NCI-H446 treated with DMSO at 0.1 percent for 48 hours (cell line): ENCODE measurements at regions not wholly inside any gene's neighbourhood (a gene's known extent, or its start where the extent isn't known, plus 50 kb on each side); places are given as distances from the start of the nearest gene placed in this dataset.
"Not testable (repeated sequence)": the region's sequence is repeated elsewhere in the genome, so short reads cannot be mapped to it uniquely, and the experiment has no call there.

ENCODE experiments used
- DNase-seq: peaks from one replicate; lab custom pipeline; 2025; lab: John Stamatoyannopoulos, UW

- no peak for DNase-seq
Measured at GRCh38 chr12:90209029-90209428, 500.4 kb upstream of the ATP2B1 start.

- DNase-seq, result not testable (repeated sequence)
Measured at GRCh38 chr12:90208379-90208778, 499.7 kb upstream of the ATP2B1 start.

GRCh38 chr12:90207799-90208198, 499.2 kb upstream of the ATP2B1 start:
- no peak for DNase-seq

- DNase-seq, result no peak
Measured at GRCh38 chr12:90205165-90205564, 496.5 kb upstream of the ATP2B1 start.

GRCh38 chr12:90203556-90203955, 494.9 kb upstream of the ATP2B1 start:
- DNase-seq, result no peak

- DNase-seq, result no peak
Measured at GRCh38 chr12:90199006-90199405, 490.4 kb upstream of the ATP2B1 start.

GRCh38 chr12:90193500-90193899, 484.9 kb upstream of the ATP2B1 start:
- no peak for DNase-seq

GRCh38 chr12:90188857-90189256, 480.2 kb upstream of the ATP2B1 start:
- no peak for DNase-seq

GRCh38 chr12:90183201-90183600, 474.6 kb upstream of the ATP2B1 start:
- DNase-seq, result no peak

GRCh38 chr12:90181216-90181615, 472.6 kb upstream of the ATP2B1 start:
- no peak for DNase-seq

GRCh38 chr12:90174956-90175355, 466.3 kb upstream of the ATP2B1 start:
- no peak for DNase-seq

- peak; percentile 62 for DNase-seq
Measured at GRCh38 chr12:90174198-90174510, 465.5 kb upstream of the ATP2B1 start.

- no peak for DNase-seq
Measured at GRCh38 chr12:90173499-90174197, 465.0 kb upstream of the ATP2B1 start.

- no peak for DNase-seq
Measured at GRCh38 chr12:90172524-90172923, 463.9 kb upstream of the ATP2B1 start.

- no peak for DNase-seq
Measured at GRCh38 chr12:90170740-90171139, 462.1 kb upstream of the ATP2B1 start.

- no peak for DNase-seq
Measured at GRCh38 chr12:90167518-90168208, 459.0 kb upstream of the ATP2B1 start.

- DNase-seq, result no peak
Measured at GRCh38 chr12:90166671-90167070, 458.0 kb upstream of the ATP2B1 start.

- no peak for DNase-seq
Measured at GRCh38 chr12:90166012-90166411, 457.4 kb upstream of the ATP2B1 start.

GRCh38 chr12:90163975-90164374, 455.3 kb upstream of the ATP2B1 start:
- no peak for DNase-seq

- DNase-seq, result no peak
Measured at GRCh38 chr12:90153827-90154226, 445.2 kb upstream of the ATP2B1 start.

- DNase-seq, result no peak
Measured at GRCh38 chr12:90152897-90153624, 444.4 kb upstream of the ATP2B1 start.

GRCh38 chr12:90151491-90152015, 442.9 kb upstream of the ATP2B1 start:
- peak; percentile 82 for DNase-seq

GRCh38 chr12:90149453-90149852, 440.8 kb upstream of the ATP2B1 start:
- no peak for DNase-seq
